Hepatic stellate cell (primary cell): ENCODE measurements at regions not wholly inside any gene's neighbourhood (a gene's known extent, or its start where the extent isn't known, plus 50 kb on each side); places are given as distances from the start of the nearest gene placed in this dataset.
"Not testable (repeated sequence)": the region's sequence is repeated elsewhere in the genome, so short reads cannot be mapped to it uniquely, and the experiment has no call there.

ENCODE experiments used
- DNase-seq: peaks from one replicate; pipeline ENCODE4 v3.0.0; 2011; ENCODE audit warnings: low spot score

DNA sequence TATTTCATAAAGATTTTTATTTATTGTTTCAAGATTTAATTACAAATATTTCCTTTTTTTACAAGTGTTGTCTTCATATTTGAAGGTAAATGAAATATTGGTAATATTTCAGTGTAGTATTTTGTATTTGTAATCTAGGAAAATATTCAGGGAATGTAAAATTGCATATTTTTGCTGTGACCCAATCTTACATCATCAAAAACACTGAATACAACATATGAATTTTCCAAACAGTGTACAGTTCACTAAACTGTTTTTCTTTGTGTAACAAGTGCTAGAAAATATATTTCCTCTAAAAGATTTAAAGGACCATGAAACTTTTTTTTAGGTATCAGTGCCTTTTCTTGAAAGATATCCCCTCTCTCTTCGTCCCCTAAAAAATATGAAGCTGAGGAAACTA, 251.9 kb upstream of the KCND2 start:
- no peak for DNase-seq

GRCh38 chr7:120023494-120024167, 249.3 kb upstream of the KCND2 start:
- DNase-seq, result peak; percentile 3

DNA sequence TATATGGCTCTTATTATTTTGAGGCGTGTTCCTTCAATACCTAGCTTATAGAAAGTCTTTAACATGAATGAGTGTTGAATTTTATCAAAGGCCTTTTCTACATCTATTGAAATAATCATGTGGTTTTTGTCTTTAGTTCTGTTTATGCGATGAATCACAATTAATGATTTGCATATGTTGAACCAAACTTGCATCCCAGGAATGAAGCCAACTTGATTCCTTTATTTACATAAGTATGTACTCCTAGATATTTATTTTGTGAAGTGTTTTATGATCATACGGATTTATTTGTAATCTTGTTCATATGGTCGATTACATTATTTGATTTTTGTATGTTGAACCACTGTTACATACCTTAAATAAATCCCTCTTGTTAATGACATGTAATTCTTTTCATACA, 244.3 kb upstream of the KCND2 start:
- no peak for DNase-seq

DNA sequence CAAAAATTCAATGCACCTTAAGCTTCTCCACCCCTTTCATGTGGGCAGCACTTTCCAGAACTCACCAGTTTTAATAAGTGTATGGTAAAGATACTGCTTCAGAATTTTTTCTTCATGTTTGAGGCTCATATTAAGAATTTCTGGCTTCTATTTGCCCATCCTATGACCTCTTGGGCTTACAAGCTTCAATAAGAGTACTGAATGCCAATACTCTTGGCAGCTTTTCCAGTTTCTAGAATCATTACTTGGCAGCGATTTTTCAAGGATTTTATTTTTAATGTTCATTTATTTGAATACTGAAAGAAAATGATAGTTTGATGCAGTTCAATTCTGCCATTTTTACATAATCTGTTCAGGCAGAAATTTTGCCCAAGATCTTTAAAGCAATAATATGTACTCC, 242.1 kb upstream of the KCND2 start:
- no peak for DNase-seq

GRCh38 chr7:120033114-120033513, 239.9 kb upstream of the KCND2 start:
- no peak for DNase-seq

DNA sequence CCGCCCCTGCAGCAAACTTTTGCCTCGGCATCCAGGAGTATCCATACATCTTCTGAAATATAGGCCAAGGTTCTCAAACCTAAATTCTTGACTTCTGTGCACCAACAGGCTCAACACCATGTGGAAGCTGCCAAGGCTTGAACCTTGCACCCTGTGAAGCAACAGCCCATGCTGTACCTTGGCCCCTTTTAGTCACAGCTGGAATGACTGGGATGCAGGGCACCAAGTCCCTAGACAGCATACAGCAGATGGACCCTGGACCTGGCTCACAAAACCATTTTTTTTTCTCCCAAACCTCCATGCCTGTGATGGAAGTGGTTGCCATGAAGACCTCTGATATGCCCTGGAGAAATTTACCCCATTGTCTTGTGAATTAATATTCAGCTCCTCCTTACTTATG, 233.8 kb upstream of the KCND2 start:
- DNase-seq, result no peak

GRCh38 chr7:120041798-120042197, 231.2 kb upstream of the KCND2 start:
- DNase-seq, result no peak

DNA sequence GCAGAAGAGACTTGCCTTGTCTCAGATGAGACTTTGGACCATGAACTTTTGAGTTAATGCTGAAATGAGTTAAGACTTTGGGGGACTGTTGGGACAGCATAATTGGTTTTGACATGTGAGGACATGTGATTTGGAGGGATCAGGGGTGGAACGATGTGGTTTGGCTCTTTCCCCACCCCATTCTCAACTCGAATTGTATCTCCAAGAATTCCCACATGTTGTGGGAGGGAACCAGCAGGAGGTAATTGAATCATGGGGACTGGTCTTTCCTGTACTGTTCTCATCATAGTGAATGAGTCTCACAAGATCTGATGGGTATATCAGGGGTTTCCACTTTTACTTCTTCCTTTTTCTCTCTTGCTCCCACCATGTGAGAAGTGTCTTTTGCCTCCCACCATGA, 229.7 kb upstream of the KCND2 start:
- DNase-seq, result no peak

GRCh38 chr7:120052884-120053382, 220.0 kb upstream of the KCND2 start:
- peak; percentile 69 for DNase-seq

GRCh38 chr7:120053390-120053961, 219.5 kb upstream of the KCND2 start:
- DNase-seq, result peak; percentile 11

- no peak for DNase-seq
Observed at GRCh38 chr7:120054376-120055100, 218.4 kb upstream of the KCND2 start.

- peak; percentile 21 for DNase-seq
Observed at GRCh38 chr7:120055300-120055699, 217.7 kb upstream of the KCND2 start.

DNA sequence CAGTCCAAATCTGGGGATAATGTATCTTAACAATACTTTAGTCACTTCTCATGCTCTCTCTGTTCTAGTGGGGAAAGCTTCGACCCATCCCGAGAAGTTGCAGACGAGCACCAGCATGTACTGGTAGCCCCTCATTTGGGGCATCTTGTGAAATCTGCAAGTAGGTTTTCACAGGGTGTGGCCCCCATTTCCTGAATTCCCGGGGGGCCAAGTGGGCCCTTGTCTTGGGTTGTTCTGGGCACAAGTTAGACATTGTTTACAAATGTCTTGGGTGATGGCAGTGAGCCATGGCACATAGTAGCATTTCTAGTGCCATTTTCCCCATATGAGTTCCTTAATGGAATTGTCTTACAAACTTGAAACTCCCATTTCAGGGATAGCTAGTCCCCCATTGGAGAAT, 216.7 kb upstream of the KCND2 start:
- DNase-seq, result no peak

DNA sequence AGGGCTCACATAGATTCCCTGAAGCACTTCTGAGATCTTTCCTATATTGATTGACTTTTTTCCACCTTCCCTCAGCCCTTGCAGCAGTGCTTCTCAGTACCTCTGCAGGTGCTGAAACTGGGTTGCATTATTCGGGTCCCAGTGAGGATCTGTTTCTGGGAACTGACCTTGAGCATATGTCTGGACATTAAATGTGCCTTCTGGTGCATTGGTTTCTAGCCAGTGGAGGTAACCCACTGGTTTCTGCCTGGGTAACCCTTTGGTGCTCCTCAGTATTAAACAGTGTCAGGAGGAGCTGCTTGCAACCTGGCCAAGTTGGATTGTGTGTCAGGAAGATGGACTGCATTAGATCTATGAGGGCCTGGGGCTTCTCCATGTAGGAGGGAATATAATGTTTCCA, 213.3 kb upstream of the KCND2 start:
- DNase-seq, result no peak

- peak; percentile 8 for DNase-seq
Observed at GRCh38 chr7:120060281-120060680, 212.7 kb upstream of the KCND2 start.

DNA sequence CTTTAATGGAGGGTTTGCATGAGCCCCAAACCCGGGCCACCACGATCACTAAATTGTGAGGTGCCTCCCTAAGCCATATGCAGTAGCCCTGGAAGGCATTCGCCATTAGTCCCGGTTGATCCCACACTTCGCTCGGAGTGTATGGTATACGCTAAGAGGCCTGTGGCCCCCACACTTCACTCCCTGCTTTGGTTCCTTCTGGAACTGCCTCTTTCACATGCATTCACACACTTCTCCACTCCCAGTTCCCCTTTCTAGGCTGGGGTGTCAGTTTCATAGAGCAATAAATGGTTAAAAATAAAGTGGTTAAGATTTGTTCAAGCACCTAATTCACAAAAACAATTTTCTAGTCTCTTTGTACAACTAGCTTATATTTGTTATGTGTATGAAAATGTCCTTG, 212.1 kb upstream of the KCND2 start:
- no peak for DNase-seq

GRCh38 chr7:120064565-120064964, 208.4 kb upstream of the KCND2 start:
- DNase-seq, result peak; percentile 23

DNA sequence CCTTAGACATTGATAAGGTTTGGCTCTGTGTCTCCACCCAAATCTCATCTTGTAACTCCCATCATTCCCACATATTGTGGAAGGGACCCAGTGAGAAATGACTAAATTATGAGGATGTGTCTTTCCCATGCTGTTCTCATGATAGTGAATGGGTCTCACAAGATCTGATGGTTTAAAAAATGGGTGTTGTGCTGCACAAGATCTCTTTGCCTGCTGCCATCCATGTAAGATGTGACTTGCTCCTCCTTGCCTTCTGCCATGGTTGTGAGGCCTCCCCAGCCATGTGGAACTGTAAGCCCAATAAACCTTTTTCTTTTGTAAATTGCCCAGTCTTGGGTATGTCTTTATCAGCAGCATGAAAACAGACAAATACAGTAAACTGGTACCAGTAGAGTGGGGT, 206.1 kb upstream of the KCND2 start:
- not testable (repeated sequence) for DNase-seq

DNA sequence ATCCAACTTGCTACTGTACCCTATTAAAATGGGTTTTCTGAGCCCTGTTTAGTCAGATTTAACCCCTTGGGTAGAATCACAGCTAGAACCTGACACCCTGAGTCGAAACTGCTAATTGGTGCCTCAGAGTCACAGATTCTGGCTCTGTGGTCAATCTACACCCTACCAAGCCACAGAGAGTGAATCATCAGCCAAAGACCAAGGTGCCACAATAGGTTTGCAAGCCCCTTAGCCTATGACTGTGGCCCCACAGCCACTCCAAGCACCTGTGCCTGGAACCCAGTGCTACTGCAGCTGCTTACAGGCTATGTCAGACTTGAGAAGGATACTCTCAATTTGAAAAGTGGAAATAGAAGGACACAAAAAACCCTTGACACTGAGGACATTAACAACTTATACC, 202.8 kb upstream of the KCND2 start:
- no peak for DNase-seq

- DNase-seq, result no peak
Observed at GRCh38 chr7:120077777-120078176, 195.2 kb upstream of the KCND2 start.

DNA sequence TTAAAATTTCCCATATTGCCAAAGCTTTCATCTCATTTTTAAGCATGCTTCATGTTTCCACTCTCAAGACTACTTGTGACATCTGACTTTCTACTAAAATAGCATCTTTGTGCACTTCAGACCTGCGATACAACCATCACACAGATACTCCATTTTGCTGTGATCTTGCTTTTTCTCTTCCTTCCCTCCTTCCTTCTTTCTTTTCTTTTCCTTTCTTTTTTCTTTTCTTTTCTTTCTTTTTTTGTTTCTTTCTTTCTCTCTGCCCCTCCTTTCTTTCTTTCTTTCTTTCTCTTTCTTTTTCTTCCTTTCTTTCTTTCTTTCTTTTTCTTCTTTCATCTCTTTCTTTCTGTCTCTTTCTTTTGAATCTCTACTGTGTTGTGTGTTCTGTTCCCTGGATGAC, 194.0 kb upstream of the KCND2 start:
- DNase-seq, result no peak

DNA sequence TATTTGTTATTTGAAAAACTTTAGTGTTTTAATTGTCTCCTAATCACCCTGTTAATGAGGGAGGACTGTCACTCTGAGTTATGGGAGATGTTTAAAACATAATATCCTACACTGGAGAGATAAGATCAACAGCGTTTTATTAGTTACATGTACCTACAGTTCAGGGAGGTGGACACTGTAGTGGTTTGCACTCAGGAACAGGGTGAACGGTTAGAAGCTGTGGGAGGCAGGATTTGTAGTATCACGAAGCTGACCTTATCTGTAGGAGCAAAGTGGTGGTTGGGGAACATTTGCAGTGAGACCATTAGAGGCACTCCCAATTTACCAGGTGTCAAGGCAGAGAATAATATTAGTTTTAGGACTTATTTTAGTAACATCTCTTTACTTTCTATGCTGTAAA, 193.3 kb upstream of the KCND2 start:
- DNase-seq, result no peak

DNA sequence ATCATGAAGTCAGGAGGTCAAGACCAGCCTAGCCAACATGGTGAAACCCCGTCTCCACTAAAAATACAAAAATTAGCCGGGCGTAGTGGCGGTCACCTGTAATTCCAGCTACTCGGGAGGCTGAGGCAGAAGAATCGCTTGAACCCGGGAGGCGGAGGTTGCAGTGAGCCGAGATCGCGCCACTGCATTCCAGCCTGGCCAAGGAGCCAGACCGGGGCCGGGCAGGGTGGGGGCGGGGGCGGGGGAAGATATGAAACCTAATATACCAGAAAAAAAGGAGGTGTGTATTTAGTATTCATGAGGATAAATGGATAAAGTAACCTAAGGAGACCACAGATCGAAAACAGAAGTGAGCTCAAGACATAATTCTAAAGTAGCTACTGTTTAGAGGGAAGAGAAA, 186.5 kb upstream of the KCND2 start:
- not testable (repeated sequence) for DNase-seq
